Psoas muscle (tissue), 7 donors: ENCODE measurements at regions not wholly inside any gene's neighbourhood (a gene's known extent, or its start where the extent isn't known, plus 50 kb on each side); places are given as distances from the start of the nearest gene placed in this dataset.

Experiments
- ATAC-seq, 4 donors: fragments of 200-7000 bp; cut with Tn5 transposase; one replicate each; pipeline ENCODE4 v1.9.1; 2020; ENCODE audit warnings: moderate library complexity in 3 of 4, mild to moderate bottlenecking in 2 of 4
- DNase-seq, 2 donors: peaks; one replicate each; pipeline ENCODE4 v3.0.0-alpha.2; 2020
- H3K27ac ChIP-seq: fragments of 200-600 bp; one replicate; pipeline ENCODE4 v1.8.0; 2022
- H3K27me3 ChIP-seq, 3 donors: fragments of 200-600 bp in 1 of 3; one replicate each; pipeline versions ENCODE4 v1.6.1 to v1.8.0; 2013 to 2022; ENCODE audit warnings: low read length in 2 of 3, mild to moderate bottlenecking in 2 of 3, moderate library complexity in 1 of 3; ENCODE audit not compliant: insufficient read depth in 3 of 3
- H3K36me3 ChIP-seq, 2 donors: fragments of 200-600 bp in 1 of 2; one replicate each; pipeline versions ENCODE4 v1.6.1 to v1.8.0; 2013 to 2022; ENCODE audit warnings: low read depth in 1 of 2, mild to moderate bottlenecking in 1 of 2, moderate library complexity in 1 of 2; ENCODE audit not compliant: insufficient read depth in 1 of 2
- H3K4me1 ChIP-seq: fragments of 200-600 bp; one replicate; pipeline ENCODE4 v1.8.0; 2022
- H3K4me3 ChIP-seq: fragments of 200-600 bp; one replicate; pipeline ENCODE4 v1.8.0; 2022; ENCODE audit warnings: mild to moderate bottlenecking
- H3K9me3 ChIP-seq: fragments of 200-600 bp; one replicate; pipeline ENCODE4 v1.8.0; 2022
- CTCF ChIP-seq: fragments of 200-600 bp; IDR thresholded peaks from one replicate; pipeline ENCODE4 v1.8.0; 2022; ENCODE audit warnings: antibody characterized with exemption
- WGBS, 3 donors: extraction: QIAGEN DNeasy Blood & Tissue Kit; methylation state at CpG; one replicate each; pipeline versions ENCODE4 v1.1.6 to v1.1.7; 2013; 5-methylcytosine and 5-hydroxymethylcytosine counted together
- intact Hi-C, 2 donors: fragments of 100-400 bp; cut with DNase I; formaldehyde crosslinking; loops; one replicate each; pipeline versions ENCODE4 v1.11.0 to v1.14.2; 2022
- donor health status: healthy with polysubstance abuse.
- donor health status: DM: no; HTN: no; CAD: no; lungs with moderate emphysema.
- donor health status: Bipolar disorder and iron deficiency.
- donor health status: healthy.
- donor health status: DM: yes; HTN: yes; CAD: no.
- donor health status: DM: no; HTN: no; CAD: no.
- donor health status: DM: yes; HTN: yes; CAD: no.

GRCh38 chr13:88526186-88526852, 855.1 kb downstream of the SLITRK5 start:
- no peak for ATAC-seq
- Histone ChIP-seq H3K4me3 (no peak overlapping the region), H3K9me3 (no peaks in the 10 kb centered on the region), H3K27me3 (no peaks in the 10 kb centered on the region), H3K4me1 (no peaks in the 10 kb centered on the region), H3K27ac (no peak overlapping the region), H3K36me3 (no peaks in the 10 kb centered on the region)
- no peak for DNase-seq
- intact Hi-C loops = no loop called here
- WGBS, 3 donors = 22 to 32% (median 28%) methylated on average over 6 of the region's 6 CpGs
- TF ChIP-seq CTCF = no peak

- H3K27ac ChIP-seq = no peak overlapping the region
- no peaks in the 10 kb centered on the region for H3K27me3 ChIP-seq
- no peaks in the 10 kb centered on the region for H3K4me1 ChIP-seq
- DNase-seq (no peak), ATAC-seq (no peak)
- no peaks in the 10 kb centered on the region for H3K36me3 ChIP-seq
- no peaks in the 10 kb centered on the region for H3K9me3 ChIP-seq
- TF ChIP-seq CTCF = no peak
- 29 to 44% (median 34%) methylated on average over 6 of the region's 6 CpGs for WGBS, 3 donors
- intact Hi-C loops = no loop called here
- H3K4me3 ChIP-seq = no peak overlapping the region
Measured at GRCh38 chr13:88526853-88527215, 855.7 kb downstream of the SLITRK5 start.

DNA sequence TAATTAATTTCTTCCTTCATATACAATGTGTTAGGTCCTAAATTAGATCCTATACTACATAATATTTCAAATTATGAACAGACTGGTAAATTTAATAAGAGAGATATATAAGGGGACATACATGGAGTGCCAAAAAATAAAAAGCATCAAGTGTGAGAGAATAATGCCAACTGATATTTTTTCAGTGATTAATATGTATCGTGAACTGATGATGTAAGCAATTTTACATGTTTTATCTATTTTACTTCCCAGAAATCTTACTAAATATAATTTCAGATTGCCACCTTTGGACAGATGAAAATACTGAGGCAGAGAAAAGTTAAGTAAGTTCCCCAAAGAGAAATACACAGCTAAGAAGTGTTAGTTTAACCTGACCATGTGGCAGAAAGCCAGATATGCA, 870.8 kb downstream of the SLITRK5 start:
- no peaks in the 10 kb centered on the region for H3K4me1 ChIP-seq
- WGBS, 3 donors = 88 to 93% (median 89%) methylated on average over 1 of the region's 1 CpG

GRCh38 chr13:88544836-88545235, 873.7 kb downstream of the SLITRK5 start:
- intact Hi-C loops = no loop called here
- DNase-seq (no peak), ATAC-seq (no peak)
- no peak overlapping the region for H3K27ac ChIP-seq
- H3K4me3 ChIP-seq = no peak overlapping the region
- WGBS, 3 donors = 48 to 96% (median 93%) methylated on average over 1 of the region's 1 CpG
- TF ChIP-seq CTCF = no peak
- H3K36me3 ChIP-seq = no peaks in the 10 kb centered on the region
- H3K9me3 ChIP-seq = no peaks in the 10 kb centered on the region
- H3K4me1 ChIP-seq = no peaks in the 10 kb centered on the region
- H3K27me3 ChIP-seq = no peaks in the 10 kb centered on the region

More for the DNA sequence above, 870.8 kb downstream of the SLITRK5 start:
- H3K27ac ChIP-seq = no peak overlapping the region
- H3K4me3 ChIP-seq = no peak overlapping the region
- no peak for TF ChIP-seq CTCF
- H3K36me3 ChIP-seq = no peaks in the 10 kb centered on the region
- no peaks in the 10 kb centered on the region for H3K27me3 ChIP-seq
- intact Hi-C loops = no loop called here
- DNase-seq = no peak
- no peak for ATAC-seq
- H3K9me3 ChIP-seq = no peaks in the 10 kb centered on the region

- no peaks in the 10 kb centered on the region for H3K36me3 ChIP-seq
Measured at GRCh38 chr13:88552966-88553365, 881.8 kb downstream of the SLITRK5 start.

More at GRCh38 chr13:88552966-88553365, 881.8 kb downstream of the SLITRK5 start:
- Histone ChIP-seq H3K9me3 (no peaks in the 10 kb centered on the region), H3K4me3 (no peak overlapping the region), H3K4me1 (no peaks in the 10 kb centered on the region), H3K27me3 (no peaks in the 10 kb centered on the region), H3K27ac (no peak overlapping the region)
- WGBS, 3 donors = 91 to 98% (median 95%) methylated on average over 2 of the region's 2 CpGs
- no peak for TF ChIP-seq CTCF
- ATAC-seq = no peak
- intact Hi-C loops = no loop called here
- DNase-seq = no peak
